Head of caudate nucleus (tissue), 42 donors: ENCODE measurements at regions not wholly inside any gene's neighbourhood (a gene's known extent, or its start where the extent isn't known, plus 50 kb on each side); places are given as distances from the start of the nearest gene placed in this dataset.
"Not testable (repeated sequence)": the region's sequence is repeated elsewhere in the genome, so short reads cannot be mapped to it uniquely, and the experiment has no call there.

Experiments used
- DNase-seq, 42 donors: peaks; one replicate each; pipeline versions ENCODE4 v3.0.0 to v3.0.0-alpha.2; 2020 to 2021; ENCODE audit warnings: mixed read lengths in 7 of 42
- intact Hi-C: fragments of 100-400 bp; cut with DNase I; formaldehyde crosslinking; loops from one replicate; pipeline ENCODE4 v1.15.0; 2022

DNA sequence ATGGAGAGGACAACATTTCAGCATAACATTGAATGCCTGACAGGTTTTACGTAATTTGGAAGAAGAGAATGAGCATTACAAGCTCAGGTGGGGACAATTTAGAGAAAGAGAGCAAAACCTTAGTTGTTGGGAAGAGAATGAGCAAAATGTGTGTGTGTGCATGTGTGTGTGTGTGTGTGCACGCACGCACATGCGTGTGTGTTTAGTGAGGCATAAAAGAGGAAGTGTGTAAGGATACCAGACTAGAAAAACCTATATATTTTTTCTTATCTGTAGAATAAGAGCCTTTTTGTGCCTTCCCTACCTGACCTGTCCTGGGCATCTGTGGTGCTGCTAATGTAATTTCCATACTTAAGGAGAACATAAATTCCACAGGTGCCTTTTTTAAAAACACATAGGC is 99.0 kb upstream of the PLXNA2 start:
- no peak for DNase-seq
- intact Hi-C loops: no loop called here

DNA sequence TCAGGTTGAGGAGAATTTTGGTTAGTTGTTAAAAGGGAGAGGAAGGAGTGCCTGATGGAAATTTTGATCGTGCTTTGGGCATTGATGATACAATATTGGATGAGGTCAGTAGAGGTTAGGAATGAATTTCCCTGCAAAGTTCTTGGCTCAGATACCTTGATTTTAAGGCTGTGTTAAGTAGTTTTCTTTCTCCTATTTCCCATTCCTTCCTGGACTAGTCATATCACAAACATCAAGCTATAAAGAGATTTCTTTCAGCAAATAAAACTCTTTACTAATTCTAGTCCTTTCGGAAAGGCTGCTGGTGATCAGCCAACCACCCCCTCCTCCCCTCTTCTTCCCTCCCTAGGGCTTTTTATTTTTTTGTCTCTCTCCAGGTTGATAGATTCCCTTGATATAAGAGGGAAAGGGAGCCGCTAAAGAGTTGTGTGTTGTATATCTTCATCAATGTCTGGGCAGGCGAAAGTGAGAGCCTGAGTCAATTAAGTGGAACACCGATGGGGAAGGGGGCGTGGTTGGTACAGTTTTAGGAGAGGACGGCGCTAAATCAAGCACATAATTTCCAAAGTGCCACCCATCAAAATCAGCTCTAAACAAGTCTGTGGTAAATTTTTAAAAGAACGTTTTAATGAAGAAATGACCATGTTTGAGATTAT is 100.1 kb upstream of the PLXNA2 start:
- intact Hi-C loops: no loop called here
- DNase-seq: no peak

DNA sequence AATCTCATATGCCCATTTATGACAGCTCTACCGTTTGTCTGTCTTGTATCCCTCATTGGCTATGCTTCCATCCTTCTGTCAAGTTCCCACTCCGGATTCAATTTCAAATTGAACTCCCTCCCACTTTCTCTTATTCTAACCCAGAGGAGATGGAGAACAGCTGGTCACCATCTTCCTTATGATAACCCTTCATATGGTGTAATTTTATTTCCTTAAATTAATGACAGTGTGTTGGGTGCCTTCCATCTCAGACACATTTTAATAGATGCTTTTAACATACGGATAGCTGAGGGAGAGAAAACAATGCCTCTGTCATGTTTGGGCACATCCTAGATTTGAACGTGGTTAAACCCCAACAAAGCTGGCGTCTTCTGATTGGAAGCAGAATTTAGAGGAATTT is 103.0 kb upstream of the PLXNA2 start:
- DNase-seq: no peak
- intact Hi-C loops: no loop called here

DNA sequence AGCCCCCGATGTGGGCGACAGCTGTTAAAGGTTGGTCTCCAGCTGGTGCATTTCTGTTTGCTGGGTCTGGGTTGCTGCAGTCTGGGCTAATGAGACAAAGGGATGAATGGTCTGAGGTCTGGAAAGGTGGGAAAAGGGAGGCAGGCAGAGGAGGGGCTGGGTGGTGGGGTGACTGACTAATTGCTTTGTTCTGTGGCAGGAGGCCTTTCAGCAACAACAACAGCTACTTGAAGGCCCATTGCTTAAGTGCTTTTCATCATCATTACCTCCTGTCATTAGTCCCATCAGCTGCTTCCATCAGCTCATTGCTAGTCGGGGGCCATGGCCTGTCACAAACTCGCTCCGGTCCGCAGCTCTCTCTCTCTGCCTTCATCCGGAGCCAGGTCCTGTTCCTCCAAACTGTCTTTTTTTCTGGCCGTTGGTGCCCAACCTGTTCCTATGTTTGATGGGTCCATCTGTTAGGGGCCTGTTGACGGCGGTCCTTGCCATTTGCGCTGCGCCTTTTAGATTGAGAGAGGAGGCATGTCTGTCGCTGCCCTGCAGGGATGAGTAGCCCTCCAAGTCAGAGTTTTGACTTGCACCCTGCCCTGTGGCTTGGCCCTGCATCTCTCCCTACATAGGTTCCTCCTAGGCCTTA is 105.6 kb upstream of the PLXNA2 start:
- intact Hi-C loops: no loop called here
- DNase-seq: no peak

DNA sequence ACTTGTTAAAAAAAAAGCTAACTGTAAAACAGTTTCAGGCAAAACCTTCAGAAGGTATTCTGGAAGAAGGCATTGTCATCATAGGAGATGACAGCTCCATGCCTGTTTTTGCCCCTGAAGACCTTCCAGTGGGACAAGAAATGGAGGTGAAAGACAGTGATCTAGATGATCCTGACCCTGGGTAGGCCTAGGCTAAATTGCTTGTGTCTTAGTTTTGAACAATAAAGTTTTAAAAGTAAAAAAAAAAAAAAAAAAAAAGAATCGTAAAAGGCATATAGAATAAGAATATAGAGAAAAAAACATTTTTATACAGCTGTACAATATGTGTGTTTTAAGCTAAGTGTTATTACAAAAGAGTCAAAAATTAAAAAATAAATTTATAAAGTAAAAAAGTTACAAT is 106.6 kb upstream of the PLXNA2 start:
- intact Hi-C loops: no loop called here
- DNase-seq: no peak

DNA sequence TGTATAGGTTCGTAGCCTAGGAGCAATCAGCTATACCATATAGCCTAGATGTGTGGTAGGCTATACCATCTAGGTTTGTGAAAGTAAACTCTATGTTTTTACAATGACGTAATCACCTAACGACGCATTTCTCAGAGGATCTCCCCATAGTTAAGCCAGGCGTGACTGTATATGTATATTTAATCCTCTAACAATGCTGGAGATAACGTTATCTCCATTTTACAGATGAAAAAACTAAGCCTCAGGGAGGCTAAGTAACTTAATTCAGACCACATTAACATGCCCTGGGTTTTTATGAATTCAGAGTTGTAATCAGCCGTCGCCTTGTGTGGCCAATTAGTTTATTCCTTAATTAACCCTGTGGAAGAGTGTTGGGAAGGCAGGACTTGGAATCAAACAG is 107.7 kb upstream of the PLXNA2 start:
- DNase-seq: no peak
- intact Hi-C loops: no loop called here

DNA sequence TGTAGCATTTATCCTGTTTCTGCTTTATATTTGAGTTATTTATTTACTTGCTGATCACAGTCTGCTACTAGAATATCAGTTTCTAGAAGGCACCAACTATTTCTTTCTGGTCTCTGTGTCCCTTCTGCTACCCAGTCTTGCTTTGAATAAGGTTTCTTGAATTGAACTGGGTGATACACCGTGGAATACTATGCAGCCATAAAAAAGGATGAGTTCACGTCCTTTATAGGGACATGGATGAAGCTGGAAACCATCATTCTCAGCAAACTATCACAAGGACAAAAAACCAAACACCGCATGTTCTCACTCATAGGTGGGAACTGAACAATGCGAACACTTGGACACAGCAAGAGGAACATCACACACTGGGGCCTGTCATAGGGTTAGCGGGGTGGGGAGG is 109.6 kb upstream of the PLXNA2 start:
- intact Hi-C loops, DNase-seq: not testable (repeated sequence)

DNA sequence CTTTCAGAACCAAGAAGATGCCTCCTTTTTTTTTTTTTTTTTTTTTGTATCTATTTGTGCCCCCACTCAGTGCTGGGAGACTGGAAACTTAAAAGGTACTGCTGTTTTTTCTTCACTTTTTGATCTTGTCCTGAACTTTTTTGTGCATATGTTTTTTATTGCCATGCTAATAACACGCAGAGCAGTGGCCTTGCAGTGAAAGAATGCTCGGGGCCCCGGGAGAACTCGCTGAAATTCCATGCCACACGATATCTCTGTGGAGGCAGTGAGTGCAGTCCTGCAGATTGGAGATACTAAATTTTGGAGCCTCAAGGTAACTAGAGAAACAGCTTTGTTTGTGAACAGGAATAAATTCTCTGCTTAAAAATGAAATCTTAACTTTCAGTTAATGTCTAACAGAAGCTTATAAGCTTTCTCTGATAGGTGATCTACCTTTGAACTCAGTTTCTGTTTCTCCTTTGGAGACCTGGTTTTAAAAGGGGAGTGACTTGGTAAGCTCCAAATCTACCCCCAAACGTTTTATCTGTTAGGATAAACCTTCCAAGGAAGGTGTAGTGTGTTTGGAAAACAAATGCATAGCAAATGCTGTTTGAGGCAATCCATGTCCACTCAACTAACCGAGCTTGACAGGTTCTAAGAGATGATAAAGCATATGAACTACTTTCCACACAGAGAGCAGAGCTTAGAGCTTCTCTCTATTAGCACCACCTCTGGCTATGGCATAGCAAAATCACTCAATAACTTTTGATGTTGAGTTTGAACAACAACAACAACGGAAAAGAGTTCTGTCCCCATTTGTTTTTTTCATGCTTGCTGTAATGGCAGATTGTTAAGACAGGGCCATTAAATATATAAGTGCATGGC is 113.7 kb upstream of the PLXNA2 start:
- intact Hi-C loops: no loop called here
- no peak for DNase-seq

DNA sequence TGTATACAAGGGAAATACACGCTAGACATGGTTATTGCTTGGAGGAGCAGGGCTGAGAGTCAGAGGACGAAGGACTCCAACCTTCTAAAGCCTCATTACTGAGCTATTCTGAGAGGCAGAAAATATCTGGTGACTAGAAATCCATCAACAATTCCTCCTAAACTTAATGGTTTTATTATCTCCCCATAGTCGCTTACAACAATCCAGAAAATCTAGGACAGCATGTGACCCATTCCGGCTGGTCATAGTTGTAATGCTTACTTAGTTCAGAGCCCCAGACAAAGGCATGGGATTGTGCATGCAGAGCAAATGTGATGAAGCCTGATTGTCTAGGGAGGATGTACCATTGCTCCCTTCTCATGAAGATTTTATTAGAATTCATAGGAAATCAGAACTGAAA is 114.5 kb upstream of the PLXNA2 start:
- intact Hi-C loops: no loop called here
- no peak for DNase-seq

DNA sequence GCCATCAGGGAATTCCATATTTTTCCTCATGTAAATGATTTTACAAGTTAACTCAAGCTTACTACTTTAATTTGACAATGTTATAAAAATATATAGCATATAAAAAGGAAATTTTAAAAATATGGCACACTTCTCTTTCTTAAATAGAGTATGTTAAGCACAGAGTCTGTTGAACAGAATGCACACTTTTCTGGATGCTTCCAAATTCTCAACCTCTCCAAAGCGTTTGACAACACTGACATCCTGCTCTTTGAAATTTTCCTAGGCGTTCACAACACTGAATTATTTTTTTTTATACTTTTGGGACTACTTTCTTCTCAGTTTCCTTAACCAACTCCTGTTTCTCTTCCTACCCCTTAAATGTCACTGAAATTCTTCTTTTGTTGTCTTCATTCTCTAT is 117.8 kb upstream of the PLXNA2 start:
- intact Hi-C loops: no loop called here

DNA sequence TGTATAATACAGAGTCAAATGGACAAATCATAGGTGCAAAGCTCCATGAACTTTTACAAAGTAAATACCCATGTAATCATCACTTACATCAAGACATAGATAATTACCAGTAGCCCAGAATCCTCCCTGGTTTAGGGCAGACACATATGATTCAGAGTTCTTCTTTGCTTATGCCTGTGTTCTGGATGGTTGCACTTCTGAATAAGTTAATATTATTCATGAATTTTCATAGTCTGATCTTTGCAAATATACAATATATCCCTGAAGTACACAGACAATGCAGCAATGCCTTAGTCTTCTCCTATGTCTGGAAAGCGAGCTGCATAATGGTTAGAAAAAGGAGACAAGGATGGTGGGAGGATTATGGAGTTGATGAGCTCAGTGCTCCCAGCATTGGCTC is 122.4 kb upstream of the PLXNA2 start:
- DNase-seq: no peak
- intact Hi-C loops: no loop called here

More for the DNA sequence above, 117.8 kb upstream of the PLXNA2 start:
- no peak for DNase-seq

DNA sequence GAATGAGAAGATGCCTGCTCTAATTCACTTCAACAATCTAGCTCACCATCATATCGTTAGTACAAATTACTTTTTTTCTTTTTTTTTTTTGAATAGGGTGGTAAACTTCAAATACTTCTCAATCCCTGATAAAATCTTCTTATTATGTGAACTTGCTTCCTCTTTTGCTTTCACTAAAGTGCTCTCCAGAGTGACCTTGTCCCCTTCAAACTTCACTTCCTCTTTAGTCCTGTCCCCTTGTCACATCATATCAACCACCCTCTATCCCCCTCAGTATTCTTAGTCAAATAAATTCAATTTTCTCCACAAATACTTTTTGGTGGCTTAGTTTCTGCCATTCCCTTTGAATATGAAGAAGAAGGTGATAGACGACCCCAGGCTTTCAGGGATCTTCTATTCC is 124.9 kb upstream of the PLXNA2 start:
- intact Hi-C loops: no loop called here
- DNase-seq: no peak

DNA sequence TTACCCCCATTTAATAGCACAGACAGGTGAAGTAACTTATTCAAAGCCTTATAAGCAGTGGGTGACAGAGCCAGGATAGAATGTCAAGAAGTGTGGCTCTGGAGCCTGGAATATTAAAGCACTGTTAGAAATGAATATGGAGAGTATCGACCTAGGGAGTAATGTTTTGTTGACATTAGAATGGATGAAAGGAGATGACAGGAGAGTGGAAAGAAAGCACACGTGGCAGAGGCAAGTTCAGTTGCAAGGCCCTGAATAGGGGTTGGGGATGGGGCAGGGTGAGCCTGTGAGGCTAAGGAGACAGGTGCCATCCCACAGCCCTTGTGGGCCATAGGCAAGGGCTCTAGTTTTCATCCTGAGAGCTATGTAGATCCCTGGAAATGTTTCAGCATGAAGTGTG is 125.5 kb upstream of the PLXNA2 start:
- intact Hi-C loops: no loop called here
- no peak for DNase-seq

DNA sequence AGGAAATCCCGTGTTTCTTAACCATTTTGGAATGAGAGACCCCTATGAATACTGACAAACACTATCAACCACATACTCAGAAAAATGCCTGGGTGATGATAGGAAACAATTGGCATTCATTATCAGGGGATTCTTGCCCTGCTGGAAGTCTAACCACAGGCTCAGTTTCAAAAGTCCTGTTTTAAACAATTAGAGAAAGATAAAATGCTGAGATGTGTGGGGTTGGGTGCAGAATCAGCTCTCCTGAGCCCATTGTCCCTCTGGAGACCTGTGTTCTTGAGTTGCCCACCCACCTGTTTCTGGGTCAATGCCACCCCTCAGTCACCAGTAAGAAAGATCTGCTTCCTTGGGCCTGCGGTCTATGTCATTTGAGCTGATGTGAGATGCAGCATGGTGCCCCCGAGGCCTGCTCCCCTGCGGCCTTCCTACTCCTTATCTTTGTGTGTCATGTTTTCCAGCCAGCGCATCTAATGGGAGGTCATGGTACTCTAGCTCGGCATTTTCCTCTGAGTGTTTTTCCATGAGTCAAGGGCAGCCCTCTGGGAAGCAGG is 130.3 kb upstream of the PLXNA2 start:
- DNase-seq: no peak
- intact Hi-C loops: no loop called here

DNA sequence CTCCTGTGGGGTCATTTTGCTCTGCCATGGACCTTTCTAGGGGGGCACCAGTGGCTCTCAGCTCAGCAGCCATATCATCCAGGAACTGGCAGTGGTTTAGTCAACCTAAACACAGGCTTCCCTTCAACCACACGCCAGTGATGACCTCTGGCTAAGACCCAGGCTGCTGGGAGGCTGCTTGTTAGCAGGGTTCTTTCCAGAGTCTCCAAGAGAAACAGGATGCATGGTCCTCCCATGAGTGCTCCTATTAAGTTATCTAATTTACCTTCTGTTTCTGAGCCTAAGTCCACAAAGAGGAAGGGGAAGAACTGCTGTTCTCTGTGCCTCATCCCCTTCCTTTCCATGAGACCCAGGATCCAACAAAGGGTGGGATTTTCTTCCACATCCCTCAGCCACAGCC is 137.3 kb upstream of the PLXNA2 start:
- DNase-seq: no peak

DNA sequence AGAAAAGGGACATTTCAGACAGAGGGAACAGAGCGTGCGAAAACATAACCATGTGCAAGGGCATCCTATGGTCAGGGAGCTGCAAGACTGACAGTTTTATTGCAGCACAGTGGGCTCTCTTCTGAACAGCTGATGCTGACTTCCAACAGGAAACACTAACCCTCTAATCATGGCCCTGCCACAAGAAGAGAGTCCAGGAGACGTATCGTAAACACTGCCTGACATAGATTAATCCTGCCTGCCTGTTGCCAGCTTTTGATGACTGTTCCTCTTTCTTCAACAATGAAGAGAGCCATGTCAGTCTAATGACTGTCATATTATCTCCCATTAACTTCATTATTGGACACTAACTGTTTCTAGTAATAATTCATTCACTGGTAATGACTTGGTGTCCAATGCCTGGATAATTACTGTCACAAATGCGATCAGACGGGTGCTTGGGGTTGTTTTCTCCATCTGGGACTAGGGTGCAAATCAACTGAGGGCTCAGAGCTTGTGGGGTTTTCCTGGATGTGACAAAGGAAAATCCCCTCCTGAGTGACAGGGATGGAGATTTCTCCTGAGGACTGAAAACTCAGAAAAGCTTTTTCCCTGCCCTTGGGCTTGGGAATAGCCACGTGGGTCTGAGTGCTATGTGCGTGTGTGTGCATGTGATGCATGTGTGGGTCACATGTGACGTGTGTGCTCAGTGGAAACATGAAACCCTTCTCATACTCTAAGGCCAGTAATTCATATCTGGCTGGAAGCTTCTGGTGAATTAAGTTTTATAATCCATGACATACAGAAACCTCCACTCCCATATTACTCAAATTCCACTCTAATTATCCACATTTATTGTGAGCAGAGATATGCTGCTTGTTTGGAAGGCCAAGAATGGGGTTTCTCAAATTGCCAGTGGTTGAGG is 144.0 kb upstream of the PLXNA2 start:
- intact Hi-C loops: no loop called here

More for the DNA sequence above, 137.3 kb upstream of the PLXNA2 start:
- intact Hi-C loops: no loop called here

DNA sequence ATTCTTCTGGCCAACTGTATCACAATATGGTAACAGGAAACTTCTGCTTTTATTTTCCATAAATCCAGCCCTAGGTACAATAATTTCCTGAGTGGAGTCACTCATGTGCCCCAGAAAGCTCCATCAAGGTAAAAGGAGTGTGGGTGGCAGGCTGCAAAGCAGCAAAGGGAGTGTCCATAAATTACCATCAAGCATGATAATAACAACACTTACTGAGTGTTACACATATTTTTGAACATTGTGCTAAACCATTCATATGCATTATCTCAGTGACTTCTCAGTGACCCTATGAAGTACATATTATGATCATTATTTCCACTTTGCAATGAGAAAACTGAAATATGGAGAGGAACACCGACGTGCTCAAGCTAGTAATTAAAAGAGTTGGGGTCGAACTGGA is 149.2 kb upstream of the PLXNA2 start:
- intact Hi-C loops: no loop called here
- DNase-seq: no peak

More for the DNA sequence above, 144.0 kb upstream of the PLXNA2 start:
- no peak for DNase-seq

DNA sequence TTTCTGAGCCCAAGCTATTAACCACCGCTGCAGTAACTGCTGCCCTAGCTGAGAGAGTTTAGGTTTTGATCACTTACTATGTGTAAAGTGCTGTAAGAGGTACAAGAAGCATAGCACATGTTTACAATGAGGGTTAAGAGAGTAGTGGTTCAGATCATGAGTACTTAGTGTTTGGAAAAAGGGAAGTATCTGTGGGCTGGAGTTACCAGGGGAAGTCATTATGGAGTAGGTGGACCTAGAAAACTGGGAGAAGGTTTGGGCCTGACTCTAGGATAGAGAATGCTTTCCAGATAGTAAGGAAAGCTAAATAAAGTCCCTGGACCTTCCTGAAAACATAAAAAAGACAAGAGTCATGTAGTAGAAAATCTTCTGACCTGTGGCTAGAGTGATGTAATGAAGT is 149.6 kb upstream of the PLXNA2 start:
- intact Hi-C loops: no loop called here
- no peak for DNase-seq

DNA sequence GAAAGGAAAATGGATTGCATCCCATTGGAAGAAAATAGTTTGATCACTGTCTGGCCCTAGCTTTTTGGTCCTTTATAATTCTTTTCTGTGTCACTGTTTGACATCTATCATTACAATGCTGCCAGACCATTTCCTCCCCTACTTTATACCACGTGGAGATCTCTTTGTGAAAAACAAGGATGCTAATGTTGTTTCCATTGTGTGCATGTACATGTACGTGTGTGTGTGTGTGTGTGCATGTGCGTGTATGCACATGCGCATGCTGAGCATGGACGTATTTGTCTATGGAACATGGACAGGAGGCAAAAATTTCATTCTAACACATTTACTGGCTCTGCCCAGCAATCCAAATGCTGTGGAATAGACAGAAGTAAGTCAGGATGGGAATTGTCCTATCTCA is 153.1 kb upstream of the PLXNA2 start:
- intact Hi-C loops: no loop called here
- DNase-seq: no peak
